PFSK-1 (cell line): ENCODE measurements at regions not wholly inside any gene's neighbourhood (a gene's known extent, or its start where the extent isn't known, plus 50 kb on each side); places are given as distances from the start of the nearest gene placed in this dataset.

Experiments used
- FOXP2 ChIP-seq: optimal IDR thresholded peaks from 2 replicates; pipeline ENCODE3; 2011; ENCODE audit warnings: borderline replicate concordance, control low read depth, inconsistent platforms; ENCODE audit not compliant: insufficient read depth; ENCODE audit errors: extremely low read length, extremely low read depth
- POLR2AphosphoS5 ChIP-seq: IDR thresholded peaks from 2 replicates; pipeline ENCODE4 v1.6.1; 2012; ENCODE audit warnings: low read depth, mild to moderate bottlenecking, control low read depth, low read length, moderate library complexity
- REST ChIP-seq, 2 experiments: IDR thresholded peaks; 2 replicates each; pipeline versions ENCODE4 v1.6.1 to v1.8.0; 2011 to 2012; ENCODE audit warnings: low read depth in 2 of 2, low read length in 2 of 2, control low read depth in 1 of 2, inconsistent platforms in 1 of 2, mild to moderate bottlenecking in 1 of 2, moderate library complexity in 1 of 2; ENCODE audit not compliant: insufficient read depth in 1 of 2
- SIN3A ChIP-seq: IDR thresholded peaks from 2 replicates; pipeline ENCODE4 v1.6.1; 2012; ENCODE audit warnings: mild to moderate bottlenecking, low read length, moderate library complexity, borderline replicate concordance; ENCODE audit not compliant: insufficient read depth
- TAF1 ChIP-seq: IDR thresholded peaks from 2 replicates; pipeline ENCODE4 v1.6.1; 2012; ENCODE audit warnings: low read length, control low read depth, borderline replicate concordance; ENCODE audit not compliant: insufficient read depth

GRCh38 chr2:58398406-58398805 is 157.3 kb upstream of the FANCL start:
- TF ChIP-seq FOXP2 (no peak), REST (IDR thresholded peaks at IDR 0.05; ENCODE audit: insufficient read depth in 1 of 2, low read depth in 2 of 2, low read length in 2 of 2) (no peak), SIN3A (no peak), POLR2AphosphoS5 (no peak), TAF1 (no peak)

- TF ChIP-seq SIN3A: no peak
- TF ChIP-seq REST (IDR thresholded peaks at IDR 0.05; ENCODE audit: insufficient read depth in 1 of 2, low read depth in 2 of 2, low read length in 2 of 2): no peak
- no peak for TF ChIP-seq POLR2AphosphoS5
- TF ChIP-seq FOXP2: no peak
- no peak for TF ChIP-seq TAF1
Observed at GRCh38 chr2:58387701-58388100, 146.6 kb upstream of the FANCL start.

- TF ChIP-seq POLR2AphosphoS5: no peak
- TF ChIP-seq TAF1: no peak
Observed at GRCh38 chr2:58378152-58378551, 137.0 kb upstream of the FANCL start.

GRCh38 chr2:58377181-58377580 is 136.1 kb upstream of the FANCL start:
- no peak for TF ChIP-seq TAF1
- no peak for TF ChIP-seq FOXP2
- TF ChIP-seq SIN3A: no peak
- no peak for TF ChIP-seq POLR2AphosphoS5
- TF ChIP-seq REST (IDR thresholded peaks at IDR 0.05; ENCODE audit: insufficient read depth in 1 of 2, low read depth in 2 of 2, low read length in 2 of 2): no peak

- TF ChIP-seq TAF1 (no peak), POLR2AphosphoS5 (no peak), SIN3A (no peak), FOXP2 (no peak), REST (IDR thresholded peaks at IDR 0.05; ENCODE audit: insufficient read depth in 1 of 2, low read depth in 2 of 2, low read length in 2 of 2) (no peak)
Observed at GRCh38 chr2:58376592-58376991, 135.5 kb upstream of the FANCL start.
